DND-41 (cell line): ENCODE measurements at regions not wholly inside any gene's neighbourhood (a gene's known extent, or its start where the extent isn't known, plus 50 kb on each side); places are given as distances from the start of the nearest gene placed in this dataset.

Experiments
- ATAC-seq: fragments of 200-7000 bp; cut with Tn5 transposase; 3 replicates; pipeline ENCODE4 v1.9.1; 2021; ENCODE audit warnings: low read depth; ENCODE audit not compliant: insufficient read depth
- DNase-seq: peaks from one replicate; pipeline ENCODE4 v3.0.0-alpha.2; 2020
- H2AFZ ChIP-seq: 2 replicates; pipeline ENCODE4 v1.6.0; 2012; ENCODE audit warnings: low read depth, low read length
- H3K27ac ChIP-seq: 2 replicates; pipeline ENCODE4 v1.5.1; 2012; ENCODE audit warnings: low read length, inconsistent platforms
- H3K27me3 ChIP-seq: fragments of 200-600 bp; sonication (generic); 2 replicates; pipeline ENCODE4 v1.6.0; 2012; ENCODE audit warnings: low read length, mild to moderate bottlenecking, inconsistent platforms; ENCODE audit not compliant: insufficient read depth, poor library complexity
- H3K36me3 ChIP-seq: 2 replicates; pipeline ENCODE4 v1.5.1; 2012; ENCODE audit warnings: low read length, inconsistent platforms; ENCODE audit not compliant: insufficient read depth
- H3K4me1 ChIP-seq: 2 replicates; pipeline ENCODE4 v1.5.1; 2012; ENCODE audit warnings: mild to moderate bottlenecking, low read length; ENCODE audit not compliant: insufficient read depth
- H3K4me2 ChIP-seq: 2 replicates; pipeline ENCODE4 v1.6.0; 2012; ENCODE audit warnings: mild to moderate bottlenecking, moderate library complexity, low read length, inconsistent platforms; ENCODE audit not compliant: insufficient read depth
- H3K4me3 ChIP-seq, 2 experiments: fragments of 200-600 bp in 1 of 2; shearing (Covaris generic) in 1 of 2; 2 replicates each; pipeline ENCODE4 v1.5.1; 2012 to 2016; ENCODE audit warnings: inconsistent platforms in 2 of 2, low read length in 2 of 2, mild to moderate bottlenecking in 2 of 2, low read depth in 1 of 2, moderate library complexity in 1 of 2
- H3K79me2 ChIP-seq: 2 replicates; pipeline ENCODE4 v1.6.0; 2012; ENCODE audit warnings: low read length, inconsistent platforms; ENCODE audit not compliant: insufficient read depth
- H3K9ac ChIP-seq: 2 replicates; pipeline ENCODE4 v1.6.0; 2012; ENCODE audit warnings: low read depth, mild to moderate bottlenecking, inconsistent platforms, low read length, moderate library complexity
- H3K9me3 ChIP-seq: 2 replicates; pipeline ENCODE4 v1.5.1; 2012; ENCODE audit warnings: low read length, moderate library complexity, mild to moderate bottlenecking, inconsistent platforms; ENCODE audit not compliant: insufficient read depth, severe bottlenecking
- H4K20me1 ChIP-seq: 2 replicates; pipeline ENCODE4 v1.6.0; 2012; ENCODE audit warnings: low read length; ENCODE audit not compliant: insufficient read depth
- EZH2 ChIP-seq: IDR thresholded peaks from 3 replicates; pipeline ENCODE4 v1.6.1; 2012; ENCODE audit warnings: borderline replicate concordance, low read depth, mild to moderate bottlenecking, moderate library complexity, low read length, inconsistent platforms; ENCODE audit not compliant: severe bottlenecking
- TF ChIP-seq, protein P1 (sequence below): IDR thresholded peaks from 2 replicates; pipeline ENCODE4 v1.5.1; 2012; ENCODE audit warnings: borderline replicate concordance, low read length, moderate library complexity, mild to moderate bottlenecking; ENCODE audit not compliant: poor library complexity, severe bottlenecking; ENCODE audit errors: extremely low read depth

DNA sequence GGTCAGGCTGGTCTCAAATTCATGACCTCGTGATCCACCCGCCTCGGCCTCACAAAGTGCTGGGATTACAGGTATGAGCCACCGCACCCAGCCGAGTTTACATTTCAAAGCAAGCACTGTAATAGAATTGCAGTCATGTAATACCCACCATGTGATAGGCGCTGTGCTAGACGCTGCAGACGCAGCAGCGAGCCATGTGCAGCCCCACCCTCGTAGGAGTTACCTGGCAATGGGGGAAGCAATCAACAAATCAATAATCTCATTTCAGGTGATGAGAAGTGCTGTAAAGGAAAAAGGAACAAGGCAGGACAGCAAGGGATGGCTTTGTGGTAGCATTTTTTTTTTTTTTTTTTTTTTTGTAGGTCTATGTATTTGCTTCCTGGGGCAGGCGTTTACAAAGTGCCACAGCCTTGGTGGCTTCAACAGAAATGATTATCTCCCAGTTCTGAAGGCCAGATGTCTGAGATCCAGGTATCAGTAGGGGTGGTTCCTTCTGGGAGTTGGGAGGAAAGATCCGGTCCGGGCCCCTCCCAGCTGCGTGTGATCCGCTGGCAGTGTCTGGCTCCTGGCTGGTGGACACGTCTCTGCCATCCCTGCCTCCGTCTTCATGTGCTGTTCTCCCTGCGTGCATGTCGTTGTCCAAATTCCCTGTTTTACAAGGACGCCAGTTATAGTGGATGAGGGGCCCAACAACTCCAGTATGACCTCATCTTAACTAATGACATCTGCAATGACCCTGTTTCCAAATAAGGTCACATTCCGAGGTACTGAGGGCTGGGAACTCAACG, 72.8 kb downstream of the TNFAIP2 start:
- no peak for TF ChIP-seq EZH2
- TF ChIP-seq, protein P1, sequence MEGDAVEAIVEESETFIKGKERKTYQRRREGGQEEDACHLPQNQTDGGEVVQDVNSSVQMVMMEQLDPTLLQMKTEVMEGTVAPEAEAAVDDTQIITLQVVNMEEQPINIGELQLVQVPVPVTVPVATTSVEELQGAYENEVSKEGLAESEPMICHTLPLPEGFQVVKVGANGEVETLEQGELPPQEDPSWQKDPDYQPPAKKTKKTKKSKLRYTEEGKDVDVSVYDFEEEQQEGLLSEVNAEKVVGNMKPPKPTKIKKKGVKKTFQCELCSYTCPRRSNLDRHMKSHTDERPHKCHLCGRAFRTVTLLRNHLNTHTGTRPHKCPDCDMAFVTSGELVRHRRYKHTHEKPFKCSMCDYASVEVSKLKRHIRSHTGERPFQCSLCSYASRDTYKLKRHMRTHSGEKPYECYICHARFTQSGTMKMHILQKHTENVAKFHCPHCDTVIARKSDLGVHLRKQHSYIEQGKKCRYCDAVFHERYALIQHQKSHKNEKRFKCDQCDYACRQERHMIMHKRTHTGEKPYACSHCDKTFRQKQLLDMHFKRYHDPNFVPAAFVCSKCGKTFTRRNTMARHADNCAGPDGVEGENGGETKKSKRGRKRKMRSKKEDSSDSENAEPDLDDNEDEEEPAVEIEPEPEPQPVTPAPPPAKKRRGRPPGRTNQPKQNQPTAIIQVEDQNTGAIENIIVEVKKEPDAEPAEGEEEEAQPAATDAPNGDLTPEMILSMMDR: no peak
- ATAC-seq: no peak
- Histone ChIP-seq H3K9ac (no peak overlapping the region), H3K4me3 (no peak overlapping the region), H3K27me3 (no peaks in the 10 kb centered on the region), H3K27ac (no peak overlapping the region), H2AFZ (no peak overlapping the region), H3K36me3 (no peaks in the 10 kb centered on the region), H4K20me1 (no peaks in the 10 kb centered on the region), H3K4me2 (no peak overlapping the region), H3K4me1 (no peaks in the 10 kb centered on the region), H3K79me2 (no peaks in the 10 kb centered on the region), H3K9me3 (peaks cover 2% of the 10 kb centered on the region)
- no peak for DNase-seq

DNA sequence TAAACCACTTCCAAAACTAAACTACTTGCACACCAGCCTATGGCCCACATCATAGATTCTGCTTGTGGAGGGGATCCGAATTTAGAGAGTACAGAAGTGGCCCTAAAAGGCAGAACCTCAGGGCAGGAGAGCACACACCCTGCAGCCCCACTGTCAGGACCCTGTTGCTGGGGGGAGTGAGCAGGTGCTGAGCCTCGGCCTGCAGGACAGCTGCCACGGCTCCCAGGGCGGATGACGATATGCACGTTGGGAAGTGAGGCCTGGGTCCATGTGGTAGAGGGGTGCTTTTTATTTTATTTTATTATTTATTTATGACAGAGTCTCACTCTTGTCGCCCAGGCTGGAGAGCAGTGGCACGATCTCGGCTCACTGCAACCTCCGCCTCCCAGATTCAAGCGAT, 73.5 kb downstream of the TNFAIP2 start:
- Histone ChIP-seq H3K4me2 (no peak overlapping the region), H3K79me2 (no peaks in the 10 kb centered on the region), H3K27ac (no peak overlapping the region), H3K4me1 (no peaks in the 10 kb centered on the region), H3K9me3 (peaks cover 6% of the 10 kb centered on the region), H4K20me1 (no peaks in the 10 kb centered on the region), H3K9ac (no peak overlapping the region), H2AFZ (no peak overlapping the region), H3K4me3 (no peak overlapping the region), H3K27me3 (no peaks in the 10 kb centered on the region), H3K36me3 (no peaks in the 10 kb centered on the region)
- ATAC-seq (no peak), DNase-seq (no peak)
- TF ChIP-seq, protein P1: no peak
- TF ChIP-seq EZH2: no peak

DNA sequence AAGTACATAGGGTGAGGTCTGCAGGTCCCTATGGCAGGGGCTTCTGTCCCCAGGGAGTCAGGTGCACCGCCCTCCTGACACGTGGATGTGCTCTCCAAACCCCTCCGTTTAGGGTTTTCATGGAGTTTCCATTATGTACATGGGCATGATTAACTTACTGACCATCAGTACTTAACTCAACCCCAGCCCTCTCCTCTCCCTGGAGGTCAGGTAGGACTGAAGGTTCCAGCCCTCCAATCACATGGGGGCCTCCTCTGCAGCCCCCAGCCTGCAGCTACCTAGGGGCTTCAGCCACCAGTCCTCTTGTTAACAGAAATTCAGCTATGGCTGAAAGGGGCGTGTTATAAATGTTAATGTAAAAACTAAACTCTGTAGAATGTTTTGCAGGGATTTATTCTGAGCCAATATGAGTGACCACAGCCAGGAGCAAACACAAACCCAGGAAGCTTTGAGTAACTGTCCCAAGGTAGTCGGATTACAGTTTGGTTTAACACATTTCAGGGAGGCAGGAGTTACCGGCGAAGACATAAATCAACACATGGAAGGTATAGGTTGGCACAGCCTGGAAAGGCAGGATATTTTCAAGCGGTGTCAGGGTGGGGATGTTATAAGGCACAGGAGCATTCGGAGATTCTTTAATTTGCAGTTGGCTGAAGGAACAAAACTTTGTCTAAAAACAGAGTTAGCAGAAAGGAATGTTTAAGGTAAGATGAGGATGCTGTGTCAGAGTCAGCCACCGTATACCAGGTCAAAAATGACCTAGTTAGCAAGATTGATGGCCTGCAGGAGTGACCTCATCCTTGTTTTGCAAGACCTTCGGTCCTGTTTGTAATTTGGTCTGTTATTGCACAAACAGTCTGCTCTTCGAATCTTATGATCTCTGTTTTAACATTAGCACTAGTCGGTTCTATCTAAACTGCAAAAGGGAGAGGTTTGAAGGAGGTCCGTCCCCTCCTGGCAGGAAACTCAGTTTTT, 75.2 kb downstream of the TNFAIP2 start:
- H3K27ac ChIP-seq: no peak overlapping the region
- H3K4me3 ChIP-seq: no peak overlapping the region
- H3K27me3 ChIP-seq: no peaks in the 10 kb centered on the region
- H3K4me1 ChIP-seq: no peaks in the 10 kb centered on the region
- no peaks in the 10 kb centered on the region for H4K20me1 ChIP-seq
- no peak overlapping the region for H3K9ac ChIP-seq
- H3K79me2 ChIP-seq: no peaks in the 10 kb centered on the region
- H2AFZ ChIP-seq: no peak overlapping the region
- peaks cover 12% of the 10 kb centered on the region for H3K9me3 ChIP-seq
- no peak for ATAC-seq
- no peaks in the 10 kb centered on the region for H3K36me3 ChIP-seq
- no peak overlapping the region for H3K4me2 ChIP-seq
- no peak for DNase-seq
- no peak for TF ChIP-seq EZH2
- TF ChIP-seq, protein P1: no peak
